Panc1 (cell line): ENCODE measurements at regions not wholly inside any gene's neighbourhood (a gene's known extent, or its start where the extent isn't known, plus 50 kb on each side); places are given as distances from the start of the nearest gene placed in this dataset.
"Not testable (repeated sequence)": the region's sequence is repeated elsewhere in the genome, so short reads cannot be mapped to it uniquely, and the experiment has no call there.

Experiments
- ATAC-seq: fragments of 200-7000 bp; cut with Tn5 transposase; 2 replicates; pipeline ENCODE4 v1.9.1; 2020; ENCODE audit warnings: mild to moderate bottlenecking, moderate library complexity
- BruUV-seq: library from RNA; stranded (reverse); fragments of 400-500 nt; replicated peaks from 2 replicates; lab custom pipeline; 2021; lab: Mats Ljungman, UMichigan
- CTCF ChIA-PET: fragments of 300-600 bp; sonication (Branson Sonifier 250); formaldehyde crosslinking; loops from one replicate; lab custom pipeline; 2022; ENCODE audit warnings: antibody characterized with exemption; lab: Charles Lee
- POLR2A ChIA-PET: fragments of 300-600 bp; sonication (Branson Sonifier 250); formaldehyde crosslinking; loops from one replicate; lab custom pipeline; 2022; ENCODE audit warnings: antibody characterized with exemption; lab: Charles Lee
- DNase-seq: peaks from one replicate; pipeline ENCODE4 v3.0.0-alpha.2; 2010; ENCODE audit warnings: low read depth, low spot score
- H3K27ac ChIP-seq: 2 replicates; pipeline ENCODE4 v1.5.1; 2011; ENCODE audit warnings: mild to moderate bottlenecking, low read length, inconsistent platforms
- H3K27me3 ChIP-seq: fragments of 200-500 bp; sonication (Bioruptor generic); 2 replicates; pipeline ENCODE4 v1.6.0; 2014; ENCODE audit warnings: low read length, inconsistent platforms; ENCODE audit not compliant: control insufficient read depth, insufficient read depth
- H3K36me3 ChIP-seq: fragments of 200-500 bp; sonication (Bioruptor generic); 2 replicates; pipeline ENCODE4 v1.5.1; 2014; ENCODE audit warnings: inconsistent platforms, mild to moderate bottlenecking, low read length, moderate library complexity; ENCODE audit not compliant: control insufficient read depth, insufficient read depth
- H3K4me1 ChIP-seq: 2 replicates; pipeline ENCODE4 v1.5.1; 2011; ENCODE audit warnings: inconsistent platforms, mild to moderate bottlenecking, low read length, moderate library complexity; ENCODE audit not compliant: control insufficient read depth, insufficient read depth
- H3K4me3 ChIP-seq, 2 experiments: 2 replicates each; pipeline ENCODE4 v1.5.1; 2011 to 2012; ENCODE audit warnings: low read depth in 2 of 2, low read length in 2 of 2, mild to moderate bottlenecking in 2 of 2, inconsistent platforms in 1 of 2, moderate library complexity in 1 of 2
- H3K9me3 ChIP-seq: fragments of 200-500 bp; sonication (Bioruptor generic); 2 replicates; pipeline ENCODE4 v1.5.1; 2014; ENCODE audit warnings: low read depth, mild to moderate bottlenecking, inconsistent platforms, low read length, moderate library complexity; ENCODE audit not compliant: control insufficient read depth, insufficient read depth
- CTCF ChIP-seq: fragments of 450-650 bp; IDR thresholded peaks from 2 replicates; pipeline ENCODE4 v1.5.1; 2017; ENCODE audit warnings: mild to moderate bottlenecking
- POLR2AphosphoS5 ChIP-seq: IDR thresholded peaks from 2 replicates; pipeline ENCODE4 v1.6.1; 2012; ENCODE audit warnings: mild to moderate bottlenecking, low read depth, low read length, moderate library complexity
- SIN3A ChIP-seq: IDR thresholded peaks from 2 replicates; pipeline ENCODE4 v1.6.1; 2012; ENCODE audit warnings: low read depth, mild to moderate bottlenecking, low read length, moderate library complexity, borderline replicate concordance; ENCODE audit not compliant: insufficient read depth
- TCF7L2 ChIP-seq: IDR thresholded peaks from 2 replicates; pipeline ENCODE4 v1.6.1; 2011; ENCODE audit warnings: mild to moderate bottlenecking, low read depth, low read length, inconsistent platforms
- in situ Hi-C: cut with HindIII; loops from 2 replicates; pipeline ENCODE4 v1.10.0; 2016; ENCODE audit warnings: low sequenced_read_pairs, low pct_unique_long_range_greater_than_20kb
- intact Hi-C: fragments of 100-400 bp; cut with micrococcal nuclease; formaldehyde crosslinking; loops from one replicate; pipeline ENCODE4 v1.10.0; 2022; ENCODE audit not compliant: unreplicated experiment
- TF ChIP-seq, protein P1 (sequence below), 2 experiments: IDR thresholded peaks; 2 replicates each; pipeline ENCODE4 v1.6.1; 2011 to 2012; ENCODE audit warnings: low read depth in 2 of 2, control low read depth in 1 of 2, low read length in 1 of 2, mild to moderate bottlenecking in 1 of 2, moderate library complexity in 1 of 2; ENCODE audit not compliant: insufficient read depth in 1 of 2

GRCh38 chr3:180776433-180776832, 97.1 kb upstream of the CCDC39 start:
- POLR2A ChIA-PET = no interaction called here
- CTCF ChIA-PET = no interaction called here
- Histone ChIP-seq H3K4me3 (no peak overlapping the region), H3K9me3 (no peaks in the 10 kb centered on the region), H3K4me1 (no peaks in the 10 kb centered on the region), H3K27ac (no peak overlapping the region), H3K36me3 (no peaks in the 10 kb centered on the region), H3K27me3 (no peaks in the 10 kb centered on the region)
- TF ChIP-seq SIN3A (no peak), CTCF (no peak), TCF7L2 (no peak), POLR2AphosphoS5 (no peak)
- TF ChIP-seq, protein P1, sequence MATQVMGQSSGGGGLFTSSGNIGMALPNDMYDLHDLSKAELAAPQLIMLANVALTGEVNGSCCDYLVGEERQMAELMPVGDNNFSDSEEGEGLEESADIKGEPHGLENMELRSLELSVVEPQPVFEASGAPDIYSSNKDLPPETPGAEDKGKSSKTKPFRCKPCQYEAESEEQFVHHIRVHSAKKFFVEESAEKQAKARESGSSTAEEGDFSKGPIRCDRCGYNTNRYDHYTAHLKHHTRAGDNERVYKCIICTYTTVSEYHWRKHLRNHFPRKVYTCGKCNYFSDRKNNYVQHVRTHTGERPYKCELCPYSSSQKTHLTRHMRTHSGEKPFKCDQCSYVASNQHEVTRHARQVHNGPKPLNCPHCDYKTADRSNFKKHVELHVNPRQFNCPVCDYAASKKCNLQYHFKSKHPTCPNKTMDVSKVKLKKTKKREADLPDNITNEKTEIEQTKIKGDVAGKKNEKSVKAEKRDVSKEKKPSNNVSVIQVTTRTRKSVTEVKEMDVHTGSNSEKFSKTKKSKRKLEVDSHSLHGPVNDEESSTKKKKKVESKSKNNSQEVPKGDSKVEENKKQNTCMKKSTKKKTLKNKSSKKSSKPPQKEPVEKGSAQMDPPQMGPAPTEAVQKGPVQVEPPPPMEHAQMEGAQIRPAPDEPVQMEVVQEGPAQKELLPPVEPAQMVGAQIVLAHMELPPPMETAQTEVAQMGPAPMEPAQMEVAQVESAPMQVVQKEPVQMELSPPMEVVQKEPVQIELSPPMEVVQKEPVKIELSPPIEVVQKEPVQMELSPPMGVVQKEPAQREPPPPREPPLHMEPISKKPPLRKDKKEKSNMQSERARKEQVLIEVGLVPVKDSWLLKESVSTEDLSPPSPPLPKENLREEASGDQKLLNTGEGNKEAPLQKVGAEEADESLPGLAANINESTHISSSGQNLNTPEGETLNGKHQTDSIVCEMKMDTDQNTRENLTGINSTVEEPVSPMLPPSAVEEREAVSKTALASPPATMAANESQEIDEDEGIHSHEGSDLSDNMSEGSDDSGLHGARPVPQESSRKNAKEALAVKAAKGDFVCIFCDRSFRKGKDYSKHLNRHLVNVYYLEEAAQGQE (IDR thresholded peaks at IDR 0.05; ENCODE audit: insufficient read depth in 1 of 2, low read depth in 2 of 2, low read length in 1 of 2) = no peak
- ATAC-seq (no peak), DNase-seq (no peak)
- no TSS peak for BruUV-seq
- intact Hi-C loops = no loop called here
- in situ Hi-C loops = no loop called here

GRCh38 chr3:180782195-180782984, 103.1 kb upstream of the CCDC39 start:
- BruUV-seq = no TSS peak
- DNase-seq (no peak), ATAC-seq (no peak)
- H3K27me3 ChIP-seq = no peaks in the 10 kb centered on the region
- no peaks in the 10 kb centered on the region for H3K36me3 ChIP-seq
- CTCF ChIA-PET = interaction anchor here (0.6 kb wide), 1 partner anchor 168 kb away, joined by 5 read pairs; no protein-coding TSS in a partner anchor
- H3K27ac ChIP-seq = no peak overlapping the region
- intact Hi-C loops (no loop called here), in situ Hi-C loops (no loop called here)
- POLR2A ChIA-PET = no interaction called here
- no peaks in the 10 kb centered on the region for H3K4me1 ChIP-seq
- H3K4me3 ChIP-seq = no peak overlapping the region
- H3K9me3 ChIP-seq = no peaks in the 10 kb centered on the region
- TF ChIP-seq, protein P1 (IDR thresholded peaks at IDR 0.05; ENCODE audit: insufficient read depth in 1 of 2, low read depth in 2 of 2, low read length in 1 of 2) = no peak
- TF ChIP-seq CTCF = peak; percentile 13; the same call in 1 of the 2 replicates

- ATAC-seq, in situ Hi-C loops, POLR2A ChIA-PET: not testable (repeated sequence)
Measured at GRCh38 chr3:180786227-180786626, 106.9 kb upstream of the CCDC39 start.

More at GRCh38 chr3:180786227-180786626, 106.9 kb upstream of the CCDC39 start:
- H3K27ac ChIP-seq, H3K36me3 ChIP-seq, intact Hi-C loops, H3K4me1 ChIP-seq, H3K9me3 ChIP-seq, H3K27me3 ChIP-seq, BruUV-seq, H3K4me3 ChIP-seq, DNase-seq, CTCF ChIA-PET: not testable (repeated sequence)
